HCT116 (cell line): ENCODE measurements at regions not wholly inside any gene's neighbourhood (a gene's known extent, or its start where the extent isn't known, plus 50 kb on each side); places are given as distances from the start of the nearest gene placed in this dataset.

Source experiments
- ATAC-seq: fragments of 200-7000 bp; cut with Tn5 transposase; 2 replicates; pipeline ENCODE4 v1.9.1; 2020; ENCODE audit warnings: mild to moderate bottlenecking, moderate library complexity
- BruUV-seq: library from RNA; stranded (reverse); fragments of 400-500 nt; replicated peaks from 2 replicates; lab custom pipeline; 2021; lab: Mats Ljungman, UMichigan
- CTCF ChIA-PET: fragments of 300-600 bp; sonication (Branson Sonifier 250); formaldehyde crosslinking; loops from one replicate; lab custom pipeline; 2021; ENCODE audit warnings: antibody characterized with exemption; lab: Charles Lee
- POLR2A ChIA-PET: fragments of 300-600, 350-600 bp; sonication (Branson Sonifier 250); formaldehyde crosslinking; loops from one replicate; lab custom pipeline; 2021; ENCODE audit warnings: antibody characterized with exemption; lab: Charles Lee
- RAD21 ChIA-PET, 2 experiments: fragments of 300-600 bp; sonication (Branson Sonifier 250); formaldehyde crosslinking; loops; one replicate each; lab custom pipeline; 2023; ENCODE audit warnings: low total read pairs in 2 of 2; ENCODE audit not compliant: uncharacterized antibody in 2 of 2, unreplicated experiment in 2 of 2, low non-redundant PET in 1 of 2; lab: Charles Lee
- DNase-seq: peaks from one replicate; pipeline ENCODE4 v3.0.0-alpha.2; 2010; ENCODE audit warnings: low read depth, low spot score
- H2AFZ ChIP-seq: fragments of 200-600 bp; shearing (Covaris generic), sonication (generic); 2 replicates; pipeline ENCODE4 v1.6.1; 2017; ENCODE audit warnings: low read depth, mixed run types, mixed read lengths, antibody characterized with exemption, low read length; ENCODE audit not compliant: poor library complexity, severe bottlenecking
- H3K27ac ChIP-seq: 2 replicates; pipeline ENCODE4 v1.5.1; 2012; ENCODE audit warnings: low read depth, low read length
- H3K27me3 ChIP-seq: fragments of 200-600 bp; sonication (generic); 2 replicates; pipeline ENCODE4 v1.6.1; 2016; ENCODE audit warnings: mixed run types, low read length, mixed read lengths; ENCODE audit not compliant: insufficient read depth
- H3K36me3 ChIP-seq, 2 experiments: fragments of 200-500 bp in 1 of 2; fragments of 200-600 bp in 1 of 2; sonication (Bioruptor generic) in 1 of 2; sonication (generic) in 1 of 2; 2 replicates each; pipeline versions ENCODE4 v1.5.1 to v1.6.1; 2014 to 2016; ENCODE audit warnings: low read length in 2 of 2, inconsistent platforms in 1 of 2, mixed read lengths in 1 of 2, mixed run types in 1 of 2; ENCODE audit not compliant: insufficient read depth in 2 of 2, control insufficient read depth in 1 of 2
- H3K4me1 ChIP-seq, 2 experiments: fragments of 200-600 bp in 1 of 2; sonication (generic) in 1 of 2; 2 replicates each; pipeline versions ENCODE4 v1.5.1 to v1.6.1; 2012 to 2017; ENCODE audit warnings: low read length in 2 of 2, inconsistent platforms in 1 of 2, mild to moderate bottlenecking in 1 of 2, mixed read lengths in 1 of 2, mixed run types in 1 of 2, moderate library complexity in 1 of 2; ENCODE audit not compliant: insufficient read depth in 2 of 2, control insufficient read depth in 1 of 2
- H3K4me2 ChIP-seq: fragments of 200-600 bp; sonication (generic); 2 replicates; pipeline ENCODE4 v1.6.1; 2017; ENCODE audit warnings: mixed run types, low read length, mixed read lengths
- H3K4me3 ChIP-seq, 2 experiments: fragments of 200-600 bp in 1 of 2; sonication (generic) in 1 of 2; replicated peaks in 1 of 2; 2 replicates each; pipeline ENCODE4 v1.5.1; 2011 to 2016; ENCODE audit warnings: low read length in 2 of 2, control low read depth in 1 of 2, low read depth in 1 of 2, mild to moderate bottlenecking in 1 of 2, mixed read lengths in 1 of 2, mixed run types in 1 of 2
- H3K79me2 ChIP-seq: fragments of 200-600 bp; sonication (generic); 2 replicates; pipeline ENCODE4 v1.6.1; 2017; ENCODE audit warnings: mild to moderate bottlenecking, mixed run types, low read length, moderate library complexity, mixed read lengths; ENCODE audit not compliant: insufficient read depth
- H3K9ac ChIP-seq: fragments of 200-600 bp; sonication (generic); 2 replicates; pipeline ENCODE4 v1.6.1; 2016; ENCODE audit warnings: low read length, mixed read lengths
- H3K9me2 ChIP-seq: fragments of 200-600 bp; sonication (generic), shearing (Covaris generic); 2 replicates; pipeline ENCODE4 v1.6.1; 2017; ENCODE audit warnings: mixed run types, mild to moderate bottlenecking, moderate library complexity; ENCODE audit not compliant: insufficient read depth
- H3K9me3 ChIP-seq, 2 experiments: fragments of 200-500 bp in 1 of 2; fragments of 200-600 bp in 1 of 2; sonication (Bioruptor generic) in 1 of 2; sonication (generic) in 1 of 2; 2 replicates each; pipeline ENCODE4 v1.6.1; 2014 to 2017; ENCODE audit warnings: low read length in 2 of 2, mixed read lengths in 2 of 2, inconsistent platforms in 1 of 2, low read depth in 1 of 2, mild to moderate bottlenecking in 1 of 2, mixed run types in 1 of 2, moderate library complexity in 1 of 2; ENCODE audit not compliant: control insufficient read depth in 1 of 2, insufficient read depth in 1 of 2
- H4K20me1 ChIP-seq: fragments of 200-600 bp; sonication (generic), shearing (Covaris generic); 2 replicates; pipeline ENCODE4 v1.6.1; 2017; ENCODE audit warnings: mixed run types, mild to moderate bottlenecking, moderate library complexity; ENCODE audit not compliant: insufficient read depth
- CBX3 ChIP-seq: IDR thresholded peaks from 2 replicates; pipeline ENCODE4 v1.6.1; 2012; ENCODE audit warnings: low read depth
- CEBPB ChIP-seq: IDR thresholded peaks from 2 replicates; pipeline ENCODE4 v1.6.1; 2012; ENCODE audit warnings: low read depth
- EGR1 ChIP-seq: IDR thresholded peaks from 2 replicates; pipeline ENCODE4 v1.6.1; 2012; ENCODE audit warnings: low read depth
- ELF1 ChIP-seq: IDR thresholded peaks from 2 replicates; pipeline ENCODE4 v1.6.1; 2012; ENCODE audit warnings: low read depth, borderline replicate concordance
- EZH2phosphoT487 ChIP-seq: fragments of 200-600 bp; IDR thresholded peaks from 2 replicates; pipeline ENCODE4 v1.6.1; 2018; ENCODE audit warnings: antibody characterized with exemption, borderline replicate concordance
- JUND ChIP-seq: IDR thresholded peaks from 2 replicates; pipeline ENCODE4 v1.6.1; 2012
- SP1 ChIP-seq: IDR thresholded peaks from 2 replicates; pipeline ENCODE4 v1.6.1; 2012; ENCODE audit warnings: low read depth
- SRF ChIP-seq: IDR thresholded peaks from 2 replicates; pipeline ENCODE4 v1.6.1; 2012; ENCODE audit warnings: low read depth
- YY1 ChIP-seq: IDR thresholded peaks from 2 replicates; pipeline ENCODE4 v1.6.1; 2011; ENCODE audit warnings: low read length, low read depth, moderate library complexity, mild to moderate bottlenecking; ENCODE audit not compliant: insufficient replicate concordance; ENCODE audit errors: extremely low read depth
- ZNF274 ChIP-seq: fragments of 200-500 bp; sonication (Bioruptor generic); IDR thresholded peaks from 2 replicates; pipeline ENCODE4 v1.6.1; 2014; ENCODE audit warnings: mild to moderate bottlenecking, low read depth, low read length, inconsistent platforms
- intact Hi-C: fragments of 100-400 bp; cut with micrococcal nuclease; formaldehyde crosslinking; loops from 2 replicates; pipeline ENCODE4 v1.10.0; 2022
- TF ChIP-seq, protein P1 (sequence below): IDR thresholded peaks from 2 replicates; pipeline ENCODE4 v1.6.1; 2012
- TF ChIP-seq, protein P2 (sequence below): IDR thresholded peaks from 2 replicates; pipeline ENCODE4 v1.6.1; 2012; ENCODE audit warnings: low read depth

GRCh38 chr7:31456646-31457368, 57.1 kb upstream of the ITPRID1 start (continued):
- no peak for TF ChIP-seq CEBPB
- TF ChIP-seq EGR1, result no peak
- no peak for TF ChIP-seq ZNF274

DNA sequence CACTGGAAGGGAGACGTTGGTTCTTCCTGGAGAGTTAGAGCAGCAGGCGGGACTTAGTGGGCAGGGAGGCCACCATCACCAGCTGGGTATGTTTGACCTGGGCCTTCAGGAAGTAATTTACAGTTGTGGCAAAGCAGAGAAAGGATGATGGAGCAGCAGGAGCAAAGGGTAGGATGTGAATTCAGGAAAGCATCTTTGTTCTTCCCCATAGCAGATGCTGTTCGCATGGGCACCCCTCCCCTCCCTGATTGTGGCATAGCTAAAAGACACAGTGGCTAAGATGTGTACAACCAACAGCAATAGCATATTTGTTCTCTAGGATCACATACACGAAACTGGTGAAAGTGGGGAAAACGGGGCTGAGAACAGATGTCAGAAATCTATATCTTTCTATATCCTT, 56.3 kb upstream of the ITPRID1 start:
- no peaks in the 10 kb centered on the region for H3K36me3 ChIP-seq
- intact Hi-C loops, result no loop called here
- DNase-seq (no peak), ATAC-seq (no peak)
- no peak overlapping the region for H2AFZ ChIP-seq
- BruUV-seq, result no TSS peak
- H3K27me3 ChIP-seq, result peaks cover 28% of the 10 kb centered on the region; the same call in 1 of the 2 replicates
- ChIA-PET CTCF (interaction anchor here (1.8 kb wide), 1 partner anchor 14 kb away, joined by 9 read pairs; no protein-coding TSS in a partner anchor), RAD21 (no interaction called here), POLR2A (no interaction called here)
- TF ChIP-seq, protein P1, sequence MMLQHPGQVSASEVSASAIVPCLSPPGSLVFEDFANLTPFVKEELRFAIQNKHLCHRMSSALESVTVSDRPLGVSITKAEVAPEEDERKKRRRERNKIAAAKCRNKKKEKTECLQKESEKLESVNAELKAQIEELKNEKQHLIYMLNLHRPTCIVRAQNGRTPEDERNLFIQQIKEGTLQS, result no peak
- TF ChIP-seq SP1 (no peak), JUND (no peak), CBX3 (no peak), YY1 (no peak), ELF1 (no peak), SRF (no peak), EZH2phosphoT487 (no peak)
- TF ChIP-seq, protein P2, sequence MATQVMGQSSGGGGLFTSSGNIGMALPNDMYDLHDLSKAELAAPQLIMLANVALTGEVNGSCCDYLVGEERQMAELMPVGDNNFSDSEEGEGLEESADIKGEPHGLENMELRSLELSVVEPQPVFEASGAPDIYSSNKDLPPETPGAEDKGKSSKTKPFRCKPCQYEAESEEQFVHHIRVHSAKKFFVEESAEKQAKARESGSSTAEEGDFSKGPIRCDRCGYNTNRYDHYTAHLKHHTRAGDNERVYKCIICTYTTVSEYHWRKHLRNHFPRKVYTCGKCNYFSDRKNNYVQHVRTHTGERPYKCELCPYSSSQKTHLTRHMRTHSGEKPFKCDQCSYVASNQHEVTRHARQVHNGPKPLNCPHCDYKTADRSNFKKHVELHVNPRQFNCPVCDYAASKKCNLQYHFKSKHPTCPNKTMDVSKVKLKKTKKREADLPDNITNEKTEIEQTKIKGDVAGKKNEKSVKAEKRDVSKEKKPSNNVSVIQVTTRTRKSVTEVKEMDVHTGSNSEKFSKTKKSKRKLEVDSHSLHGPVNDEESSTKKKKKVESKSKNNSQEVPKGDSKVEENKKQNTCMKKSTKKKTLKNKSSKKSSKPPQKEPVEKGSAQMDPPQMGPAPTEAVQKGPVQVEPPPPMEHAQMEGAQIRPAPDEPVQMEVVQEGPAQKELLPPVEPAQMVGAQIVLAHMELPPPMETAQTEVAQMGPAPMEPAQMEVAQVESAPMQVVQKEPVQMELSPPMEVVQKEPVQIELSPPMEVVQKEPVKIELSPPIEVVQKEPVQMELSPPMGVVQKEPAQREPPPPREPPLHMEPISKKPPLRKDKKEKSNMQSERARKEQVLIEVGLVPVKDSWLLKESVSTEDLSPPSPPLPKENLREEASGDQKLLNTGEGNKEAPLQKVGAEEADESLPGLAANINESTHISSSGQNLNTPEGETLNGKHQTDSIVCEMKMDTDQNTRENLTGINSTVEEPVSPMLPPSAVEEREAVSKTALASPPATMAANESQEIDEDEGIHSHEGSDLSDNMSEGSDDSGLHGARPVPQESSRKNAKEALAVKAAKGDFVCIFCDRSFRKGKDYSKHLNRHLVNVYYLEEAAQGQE, result no peak
- no peak overlapping the region for H3K9ac ChIP-seq
- H4K20me1 ChIP-seq, result no peaks in the 10 kb centered on the region
- no peaks in the 10 kb centered on the region for H3K4me1 ChIP-seq
- H3K9me3 ChIP-seq, result no peaks in the 10 kb centered on the region
- H3K4me2 ChIP-seq, result no peak overlapping the region
- H3K27ac ChIP-seq, result no peak overlapping the region
- no peaks in the 10 kb centered on the region for H3K9me2 ChIP-seq
- no peak overlapping the region for H3K4me3 ChIP-seq
- H3K79me2 ChIP-seq, result no peaks in the 10 kb centered on the region
